Caki2 (cell line): ENCODE measurements at regions not wholly inside any gene's neighbourhood (a gene's known extent, or its start where the extent isn't known, plus 50 kb on each side); places are given as distances from the start of the nearest gene placed in this dataset.
A peak's percentile ranks its signal among the peaks of the same experiment; 100 is the strongest.
"Not testable (repeated sequence)": the region's sequence is repeated elsewhere in the genome, so short reads cannot be mapped to it uniquely, and the experiment has no call there.

Source experiments
- DNase-seq: peaks from one replicate; pipeline ENCODE4 v3.0.0-alpha.2; 2015; ENCODE audit warnings: low read depth
- in situ Hi-C: cut with HindIII; loops from 2 replicates; pipeline ENCODE4 v1.10.0; 2016; ENCODE audit warnings: low sequenced_read_pairs, low pct_unique_long_range_greater_than_20kb, mixed read lengths

GRCh38 chr11:56885854-56886253 is 102.9 kb upstream of the OR5AK2 start:
- in situ Hi-C loops = no loop called here
- DNase-seq = no peak

DNA sequence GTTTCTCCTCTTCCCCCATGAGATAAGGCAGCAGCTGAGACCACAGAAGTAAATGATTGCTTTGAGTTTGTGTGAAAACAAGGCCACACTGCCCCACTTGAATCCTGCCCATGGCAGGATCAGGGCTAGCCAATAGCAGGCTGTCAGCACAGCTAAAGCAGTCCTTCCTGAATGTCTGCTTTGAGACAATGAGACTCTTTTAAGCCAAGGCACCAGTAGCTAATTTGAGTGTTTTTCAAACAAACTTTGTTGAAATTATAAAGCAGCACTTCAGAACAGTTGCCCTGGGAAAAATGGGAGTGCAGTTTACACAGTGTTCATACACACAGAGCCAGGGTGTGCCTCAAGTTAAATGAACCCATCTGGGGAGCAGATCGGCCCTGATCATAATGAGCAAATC is 103.5 kb upstream of the OR5AK2 start:
- no peak for DNase-seq
- in situ Hi-C loops = no loop called here

- no peak for DNase-seq
- in situ Hi-C loops = no loop called here
Measured at GRCh38 chr11:56883371-56883987, 105.2 kb upstream of the OR5AK2 start.

- DNase-seq = no peak
- in situ Hi-C loops = no loop called here
Measured at GRCh38 chr11:56876621-56877275, 112.0 kb upstream of the OR5AK2 start.

GRCh38 chr11:56855217-56855616 is 106.7 kb upstream of the OR9G4 start:
- DNase-seq = no peak
- in situ Hi-C loops = no loop called here

GRCh38 chr11:56852131-56852530 is 103.6 kb upstream of the OR9G4 start:
- no peak for DNase-seq
- in situ Hi-C loops = no loop called here

- in situ Hi-C loops = no loop called here
- DNase-seq = no peak
Measured at GRCh38 chr11:56849852-56850251, 101.4 kb upstream of the OR9G4 start.

- DNase-seq = no peak
- in situ Hi-C loops = no loop called here
Measured at GRCh38 chr11:56849250-56849649, 100.8 kb upstream of the OR9G4 start.

GRCh38 chr11:56848141-56848809 is 99.8 kb upstream of the OR9G4 start:
- DNase-seq = no peak
- in situ Hi-C loops = no loop called here

DNA sequence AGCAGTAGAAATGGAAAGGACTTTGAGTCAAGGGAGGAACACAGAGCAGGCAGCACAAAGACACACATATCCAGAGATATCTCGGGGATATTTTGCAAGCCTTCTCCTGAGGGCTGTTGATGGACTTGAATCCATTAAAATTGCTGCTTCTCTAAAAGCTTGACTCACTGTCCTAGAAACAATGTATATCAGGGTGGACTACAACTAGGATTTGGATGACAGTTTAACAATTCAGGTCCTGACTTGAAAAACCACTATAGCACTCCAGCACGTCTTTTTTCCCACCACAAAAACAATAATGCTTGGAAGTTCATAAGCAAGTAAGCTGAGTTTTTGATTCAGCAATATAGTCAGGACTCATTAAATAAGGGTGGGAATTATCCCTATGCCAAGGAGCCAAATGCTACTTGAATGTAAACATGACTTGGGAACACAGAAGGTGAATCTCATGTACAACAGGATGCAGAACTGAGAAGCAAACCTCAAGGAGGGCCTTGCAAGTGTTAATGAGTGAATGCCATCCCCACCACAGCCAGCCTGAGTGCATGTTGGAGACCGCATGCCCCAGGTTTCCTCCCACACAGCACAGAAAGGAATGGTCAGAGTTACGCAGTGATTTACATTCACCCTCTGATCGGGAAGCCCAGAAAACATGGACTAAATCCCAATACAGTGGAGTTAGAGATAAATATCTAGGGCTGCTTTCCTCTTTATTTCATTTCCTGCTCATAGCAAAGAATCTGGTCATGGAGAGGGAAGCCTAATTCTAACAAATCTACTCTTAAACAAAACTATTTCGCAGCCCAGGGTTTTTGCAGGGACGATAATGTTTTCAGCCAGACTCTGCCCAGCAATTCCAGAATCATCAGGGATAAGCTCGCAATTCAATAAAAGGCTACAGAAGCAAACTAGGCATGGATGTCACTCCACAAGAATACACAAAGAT is 98.4 kb upstream of the OR9G4 start:
- in situ Hi-C loops = no loop called here
- DNase-seq = no peak

- in situ Hi-C loops = no loop called here
- no peak for DNase-seq
Measured at GRCh38 chr11:56845121-56845732, 96.7 kb upstream of the OR9G4 start.

DNA sequence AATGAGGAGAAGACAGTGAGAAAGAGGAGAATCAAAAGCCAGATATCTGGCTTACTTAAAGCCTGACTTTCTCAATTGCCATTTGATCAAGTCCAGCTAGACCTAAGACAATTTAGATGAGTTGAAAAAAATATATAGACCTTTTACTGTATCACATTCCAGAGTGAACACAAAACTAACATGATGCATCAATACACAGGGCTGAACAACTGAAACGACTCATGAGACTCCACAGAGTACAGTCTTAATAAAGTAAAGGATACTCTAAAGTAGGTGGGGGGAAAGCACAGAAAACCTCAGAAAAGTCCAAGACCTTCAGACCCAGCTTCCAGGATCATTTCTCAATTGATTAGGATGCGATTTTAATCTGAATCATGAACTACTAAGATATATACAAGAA is 95.3 kb upstream of the OR9G4 start:
- no peak for DNase-seq
- in situ Hi-C loops = no loop called here

DNA sequence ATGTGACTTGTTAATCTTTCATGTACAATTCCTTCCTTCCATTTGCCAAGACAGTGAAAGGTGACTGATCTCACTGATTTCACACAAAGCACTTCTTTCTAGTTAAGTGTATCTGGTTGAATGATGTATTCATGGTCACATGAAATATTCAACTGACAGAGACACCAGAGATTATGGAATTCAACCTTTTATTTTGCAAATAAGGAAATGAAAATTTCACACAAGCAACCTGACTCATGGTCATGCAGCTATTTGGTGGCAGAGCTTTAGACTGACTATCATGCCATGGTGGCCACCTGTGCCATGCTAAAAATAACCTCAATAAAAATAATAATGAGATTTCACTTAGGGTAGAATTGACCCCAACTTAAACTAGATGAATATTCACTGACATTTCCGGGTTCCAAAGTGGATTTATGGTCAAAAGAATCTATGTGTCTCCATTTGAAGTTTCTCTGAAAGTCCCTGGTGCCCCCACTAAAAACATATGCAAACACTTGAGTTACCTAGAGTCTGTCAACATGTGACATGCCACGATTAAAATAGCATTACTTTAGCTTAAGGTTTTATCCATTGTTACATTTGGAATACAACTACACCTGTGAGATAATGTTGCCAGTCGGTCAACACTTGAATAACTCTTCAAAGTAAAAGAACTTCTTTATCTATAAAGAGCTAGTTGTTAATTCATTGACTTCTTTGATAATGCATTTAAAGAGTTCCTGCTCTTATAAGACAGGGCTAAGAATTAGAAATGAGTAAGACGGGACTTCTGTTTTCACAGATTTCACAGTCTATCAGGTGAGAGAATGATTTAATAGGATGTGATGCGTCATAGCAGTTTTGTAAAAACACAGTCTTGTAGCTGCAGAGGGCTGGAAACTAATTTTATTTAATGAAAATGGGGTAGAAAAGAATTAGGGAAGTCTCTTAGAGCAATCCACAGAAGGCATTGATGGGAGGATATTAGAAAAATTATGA is 94.6 kb upstream of the OR9G4 start:
- in situ Hi-C loops = no loop called here
- DNase-seq = peak; percentile 9

- DNase-seq = peak; percentile 43
- in situ Hi-C loops = no loop called here
Measured at GRCh38 chr11:56841210-56841810, 92.8 kb upstream of the OR9G4 start.

DNA sequence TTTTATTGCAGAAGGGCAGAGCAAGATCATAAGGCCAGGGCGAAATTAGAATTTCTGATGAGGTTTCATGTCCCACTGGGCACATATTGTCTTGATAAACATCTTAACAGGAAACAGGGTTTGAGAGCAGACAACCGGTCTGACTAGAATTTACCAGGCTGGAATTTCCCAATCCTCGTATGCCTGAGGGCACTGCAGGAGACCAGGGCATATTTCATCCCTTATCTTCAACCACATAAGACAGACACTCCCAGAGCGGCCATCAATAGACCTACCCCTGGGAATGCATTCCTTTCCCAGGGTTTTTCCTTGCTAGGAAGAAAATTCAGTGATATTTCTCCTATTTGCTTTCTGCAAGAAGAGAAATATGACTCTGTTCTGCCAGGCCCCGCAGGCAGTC is 78.9 kb upstream of the OR9G4 start:
- in situ Hi-C loops, DNase-seq: not testable (repeated sequence)

DNA sequence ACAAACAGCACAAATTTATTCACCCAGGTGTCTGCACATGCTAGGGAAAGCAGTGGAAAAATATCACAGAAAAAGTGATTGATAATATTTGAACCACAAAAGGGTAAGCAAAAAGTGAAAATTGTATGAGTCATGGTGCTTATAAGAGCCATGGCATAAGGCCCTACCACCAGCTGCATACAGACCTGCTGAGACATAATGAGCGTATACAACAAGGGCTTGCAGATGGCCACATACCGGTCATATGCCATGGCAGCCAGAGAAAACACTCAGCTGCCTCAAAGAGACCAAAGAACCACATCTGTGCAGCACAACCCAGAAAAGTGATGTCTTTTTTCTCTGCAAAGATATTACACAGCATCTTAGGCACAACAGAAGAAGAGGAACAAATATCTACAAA is 71.4 kb upstream of the OR9G4 start:
- in situ Hi-C loops = no loop called here
- DNase-seq = no peak

GRCh38 chr11:56817661-56818060 is 69.2 kb upstream of the OR9G4 start:
- in situ Hi-C loops = no loop called here
- no peak for DNase-seq
